IPS DF 4.7 (cell line): ENCODE measurements at regions not wholly inside any gene's neighbourhood (a gene's known extent, or its start where the extent isn't known, plus 50 kb on each side); places are given as distances from the start of the nearest gene placed in this dataset.
"Not testable (repeated sequence)": the region's sequence is repeated elsewhere in the genome, so short reads cannot be mapped to it uniquely, and the experiment has no call there.

Source experiments
- DNase-seq: peaks from one replicate; pipeline ENCODE4 v3.0.0-alpha.2; 2013; ENCODE audit warnings: low spot score; ENCODE audit errors: extremely low read depth

DNA sequence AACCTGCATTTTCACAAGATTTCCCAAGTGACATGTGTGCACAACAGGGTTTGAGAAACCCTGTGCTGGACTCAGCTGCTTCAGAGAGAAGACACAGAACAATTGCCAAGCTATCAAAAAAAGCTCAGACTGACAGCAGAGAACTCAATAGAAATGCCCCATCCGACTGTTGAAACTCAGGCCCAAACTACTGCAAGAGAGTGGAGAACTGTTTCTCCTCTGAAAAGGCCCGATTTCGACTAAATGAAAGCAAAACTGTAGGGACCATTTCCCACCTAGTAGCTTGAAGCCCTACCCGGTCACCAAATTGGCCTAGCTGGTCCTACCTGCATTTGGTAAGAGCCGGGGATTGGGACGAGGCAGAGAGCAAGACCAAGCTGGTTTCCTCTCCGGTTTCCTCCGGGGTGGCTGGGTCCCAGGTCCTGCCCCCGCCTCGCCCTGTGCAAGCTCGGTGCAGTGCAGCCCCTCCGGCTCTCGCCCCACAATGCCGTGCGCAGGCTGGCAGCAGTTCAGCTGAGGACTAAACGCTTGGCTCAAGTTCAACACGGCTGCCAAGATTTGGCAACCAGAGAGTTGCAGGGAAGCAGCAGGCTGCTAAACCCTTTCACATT lies 1180.6 kb downstream of the VRK1 start:
- no peak for DNase-seq

DNA sequence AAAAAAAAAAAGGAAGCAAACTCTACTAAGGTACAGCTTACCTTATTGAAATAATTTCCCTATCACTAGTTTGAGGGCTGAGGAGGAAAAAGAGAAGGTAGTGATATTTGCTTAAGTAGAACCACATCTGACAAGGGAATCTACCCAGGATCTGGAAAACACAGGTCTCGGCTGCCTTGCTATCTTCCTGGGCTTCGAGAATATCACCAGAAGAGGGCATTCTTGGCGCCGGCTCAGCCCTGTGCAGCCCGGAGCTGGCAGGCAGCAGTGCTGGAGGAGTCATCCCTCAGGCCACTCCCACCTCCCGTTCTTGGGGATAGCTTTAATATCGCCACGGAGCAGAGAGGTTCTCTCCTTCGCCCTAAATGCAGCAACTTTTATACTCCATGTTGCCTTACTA lies 1181.2 kb downstream of the VRK1 start:
- DNase-seq, result peak; percentile 53

DNA sequence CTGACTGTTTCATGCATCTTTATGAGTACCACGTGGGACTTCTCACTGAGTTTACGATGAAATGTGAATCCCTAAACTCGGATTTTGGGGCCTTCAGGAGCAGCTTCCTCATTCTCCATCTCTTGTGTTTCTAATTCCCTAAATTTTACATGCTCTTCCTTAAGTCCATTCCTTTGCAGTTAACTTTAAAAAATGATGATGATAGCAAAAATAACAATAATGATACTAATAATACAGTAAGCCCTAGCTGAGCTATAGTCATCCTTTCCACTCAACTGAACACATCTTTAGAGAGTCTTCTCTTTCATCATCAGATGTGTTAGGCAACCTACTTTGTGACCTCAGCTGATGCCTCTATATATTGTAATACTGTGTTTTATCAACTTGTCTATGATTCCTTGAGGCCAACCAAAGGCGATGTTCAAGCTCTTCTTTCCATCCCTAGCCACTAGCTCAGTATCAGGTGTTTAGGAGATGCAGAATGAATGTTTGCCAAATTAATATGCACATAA lies 1196.4 kb downstream of the VRK1 start:
- DNase-seq, result no peak

DNA sequence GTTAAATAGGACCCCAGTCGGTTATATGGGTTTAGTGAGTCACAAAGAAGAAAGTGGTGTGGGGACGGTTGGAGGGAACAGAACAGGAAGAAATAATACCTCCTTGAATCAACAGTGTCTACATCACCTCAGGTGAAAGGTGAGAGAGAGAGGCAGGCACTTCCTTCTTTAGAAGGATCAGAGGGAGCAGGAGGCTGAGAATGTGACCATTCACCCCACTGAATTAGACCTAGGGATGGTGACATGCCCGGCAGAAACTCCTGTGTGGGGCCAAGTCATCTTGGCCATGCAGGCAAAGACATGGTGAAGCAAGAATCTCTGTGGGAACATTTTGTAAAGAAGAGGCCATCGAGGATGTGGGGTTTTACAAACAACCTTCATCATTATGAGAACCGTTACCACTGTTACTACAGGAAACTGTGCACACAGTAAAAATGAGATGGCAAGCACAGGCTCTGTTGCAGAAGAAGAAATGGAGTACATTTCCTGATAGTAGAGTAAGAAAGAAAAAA lies 1196.9 kb downstream of the VRK1 start:
- no peak for DNase-seq

DNA sequence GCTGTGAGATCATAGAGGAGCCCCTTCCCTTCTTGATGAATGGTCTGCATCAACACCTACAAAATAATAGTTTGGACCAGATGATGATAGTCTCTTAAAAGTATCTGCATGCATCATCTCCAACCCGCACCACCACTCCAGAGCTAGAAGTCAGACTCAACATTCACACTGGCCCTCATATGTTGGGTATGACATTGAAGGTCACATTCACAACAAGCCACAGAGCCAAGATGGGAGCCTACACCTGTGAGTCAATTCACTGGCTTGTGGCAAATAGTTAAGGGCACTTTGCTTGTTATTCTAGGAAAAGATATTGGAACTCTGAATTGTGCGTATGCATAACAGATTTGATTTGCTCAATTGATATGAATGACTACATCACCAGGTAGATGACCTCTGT lies 1197.9 kb downstream of the VRK1 start:
- DNase-seq, result no peak

DNA sequence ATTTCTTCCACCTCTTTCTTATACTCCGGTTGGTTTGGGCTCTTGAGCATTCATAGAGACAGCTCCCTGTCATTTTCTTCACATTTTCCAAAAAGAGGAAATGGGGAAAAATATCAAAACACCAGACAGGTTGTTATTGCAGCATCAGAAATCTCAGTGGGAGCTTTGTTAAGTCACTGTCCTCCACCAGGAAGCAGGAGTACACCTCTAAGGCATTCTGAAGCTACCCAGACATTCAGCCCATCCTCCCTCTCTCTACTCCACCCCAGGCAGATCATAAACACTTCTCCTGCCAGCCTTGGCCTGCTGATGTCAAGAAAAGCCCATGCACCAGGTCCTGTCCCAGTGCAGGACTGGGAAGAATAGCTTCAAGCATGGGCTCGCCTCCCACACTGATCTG lies 1198.3 kb downstream of the VRK1 start:
- no peak for DNase-seq

GRCh38 chr14:98006008-98006407 lies 1208.8 kb downstream of the VRK1 start:
- no peak for DNase-seq

DNA sequence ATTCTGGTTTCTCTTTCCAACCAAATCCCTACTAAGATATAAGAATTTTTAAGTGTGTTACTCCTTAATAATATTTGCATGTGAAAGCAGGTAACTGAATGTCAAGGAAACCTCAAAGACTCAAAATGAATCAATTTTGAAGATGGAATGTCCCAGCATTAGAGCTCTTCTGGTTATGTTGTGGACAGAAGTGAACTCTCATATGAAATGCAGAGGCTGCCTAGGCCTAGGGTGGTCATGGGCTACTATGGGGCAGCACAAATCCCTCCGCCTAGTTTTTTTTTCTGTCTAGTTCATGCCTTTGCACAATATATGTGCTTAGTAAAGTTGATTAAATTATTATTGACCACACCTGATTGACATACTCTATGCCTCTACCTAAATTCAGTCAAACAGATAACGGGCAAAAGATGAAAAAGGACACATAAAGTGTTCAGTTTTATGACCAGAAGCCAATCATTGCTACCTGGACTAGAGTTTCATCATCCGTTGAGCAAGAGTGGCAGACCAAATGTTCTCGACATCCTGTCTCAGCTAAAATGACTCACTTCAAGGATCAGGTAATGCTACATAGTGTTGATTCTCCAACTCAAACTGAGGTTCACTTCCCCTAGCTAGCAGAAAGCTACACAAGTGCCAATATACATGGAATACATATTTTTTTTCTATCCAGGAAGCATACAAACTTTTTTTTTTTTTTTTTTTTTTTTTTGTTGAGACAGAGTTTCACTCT lies 1211.4 kb downstream of the VRK1 start:
- no peak for DNase-seq

GRCh38 chr14:98009177-98009576 lies 1212.0 kb downstream of the VRK1 start:
- not testable (repeated sequence) for DNase-seq

GRCh38 chr14:98010784-98011183 lies 1213.6 kb downstream of the VRK1 start:
- no peak for DNase-seq

GRCh38 chr14:98014851-98015615 lies 1217.9 kb downstream of the VRK1 start:
- DNase-seq, result no peak

GRCh38 chr14:98015921-98016320 lies 1218.7 kb downstream of the VRK1 start:
- no peak for DNase-seq

- DNase-seq, result no peak
These were observed 1221.4 kb downstream of the VRK1 start for GRCh38 chr14:98018628-98019027.

GRCh38 chr14:98022541-98023520 lies 1225.6 kb downstream of the VRK1 start:
- no peak for DNase-seq

- DNase-seq, result no peak
These were observed 1231.0 kb downstream of the VRK1 start for GRCh38 chr14:98028162-98028561.

- DNase-seq, result no peak
These were observed 1236.6 kb downstream of the BCL11B start for GRCh38 chr14:98035396-98035795.

- no peak for DNase-seq
These were observed 1234.2 kb downstream of the BCL11B start for GRCh38 chr14:98037831-98038230.

DNA sequence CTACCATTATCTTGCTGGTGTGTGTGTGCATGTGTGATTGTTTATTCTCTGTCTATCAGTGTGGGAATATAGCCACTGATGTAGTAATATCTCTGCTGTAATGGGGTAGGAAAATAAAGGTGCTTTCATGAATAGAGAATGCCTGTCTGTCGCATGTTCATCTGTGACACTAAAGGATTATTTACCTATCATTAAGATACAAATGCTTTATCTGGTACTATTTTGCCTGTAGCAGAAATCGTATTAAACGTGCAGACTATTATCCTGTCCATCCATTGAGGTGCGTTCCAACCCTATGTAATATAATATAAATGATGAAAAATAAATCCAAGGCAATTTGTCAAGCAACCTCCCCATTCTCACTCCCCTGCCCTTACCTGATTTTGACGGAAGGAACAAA lies 1215.1 kb downstream of the BCL11B start:
- DNase-seq, result no peak

DNA sequence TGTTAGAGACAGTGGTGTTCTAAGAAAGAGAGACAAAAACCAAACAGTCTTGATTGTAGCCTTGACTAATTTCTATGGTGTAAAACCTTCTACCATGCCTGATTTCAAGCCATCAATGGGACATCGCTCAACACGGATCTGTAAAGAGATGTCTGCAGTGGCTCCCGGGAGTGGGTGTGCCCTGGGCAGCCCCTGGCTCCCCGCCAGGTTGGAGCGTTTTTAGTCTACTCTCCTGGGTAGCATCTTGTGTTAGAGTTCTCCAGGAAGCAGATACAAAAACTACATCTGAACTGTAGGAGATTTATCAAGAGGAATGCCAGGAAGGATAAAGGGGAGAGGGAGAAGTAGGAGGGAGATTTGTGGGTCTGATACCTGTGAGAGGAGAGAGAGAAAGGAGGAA lies 1212.9 kb downstream of the BCL11B start:
- DNase-seq, result no peak

- no peak for DNase-seq
These were observed 1209.9 kb downstream of the BCL11B start for GRCh38 chr14:98062083-98062482.

DNA sequence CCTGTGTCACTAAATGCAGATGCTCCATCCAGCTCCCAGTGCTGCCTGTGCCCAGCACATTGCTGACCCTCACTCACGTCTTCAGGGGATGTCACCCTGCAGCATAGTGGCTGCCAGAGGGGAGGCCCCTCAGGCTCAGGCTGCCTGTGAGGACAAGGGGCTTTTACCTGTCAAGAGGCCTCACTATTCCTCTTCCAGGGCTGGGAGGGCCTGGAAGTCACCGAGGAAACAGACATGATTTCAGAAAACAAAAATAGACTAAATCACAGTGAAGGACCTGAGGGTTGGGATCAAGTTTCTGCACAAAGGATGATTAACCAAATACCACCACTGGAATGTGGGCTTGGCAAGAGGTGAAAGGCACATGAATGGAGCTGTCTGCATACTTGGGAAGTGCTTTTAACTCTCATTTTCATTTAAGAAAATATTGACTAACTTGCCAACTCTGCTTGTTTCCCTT lies 1202.3 kb downstream of the BCL11B start:
- DNase-seq, result no peak
